Heart left ventricle (tissue), 13 donors: ENCODE measurements at regions not wholly inside any gene's neighbourhood (a gene's known extent, or its start where the extent isn't known, plus 50 kb on each side); places are given as distances from the start of the nearest gene placed in this dataset.

Source experiments
- CTCF ChIP-seq, 12 donors: fragments of 200-600 bp; sonication (generic) in 4 of 12; IDR thresholded peaks; one replicate each; pipeline versions ENCODE4 v1.5.0 to v1.8.0; 2018 to 2022; ENCODE audit warnings: antibody characterized with exemption in 12 of 12, mild to moderate bottlenecking in 5 of 12
- POLR2A ChIP-seq, 2 donors: fragments of 450-650 bp; IDR thresholded peaks; one replicate each; pipeline ENCODE4 v1.6.1; 2017; ENCODE audit warnings: antibody characterized with exemption in 2 of 2, mild to moderate bottlenecking in 2 of 2, moderate library complexity in 2 of 2
- donor health status: ischemic (EF 13 %, LVEDD 7.1; RV severe dilation, severe dysfunction).
- donor health status: DM: no; HTN: yes; CAD: no.
- donor health status: DM: no; HTN: no; CAD: no.
- donor health status: ischemic (EF 25% LVEDD 6.9; RV normal size, moderate dysfunction).
- donor health status: ischemic (EF 25% LVEDD 5.7; RV mildly dilated, moderate dysfunction).
- donor health status: ischemic (EF 35%, LVEDD 5.7; RV mildly dilated, moderate dysfunction).
- donor health status: nonischemic (EF 11% LVEDD 7.7; RV severe dilation, severe dysfunction).
- donor health status: DM: yes; HTN: yes; CAD: no.
- donor health status: PGD.
- donor health status: ischemic (EF 29% LVEDD 5.4; RV normal size, mild dysfunction).
- donor health status: nonischemic (EF 23%, LVEDD 6.1; RV moderate dilation, normal function).

GRCh38 chr12:94733727-94734126 is 83.4 kb upstream of the TMCC3 start:
- TF ChIP-seq CTCF (IDR thresholded peaks at IDR 0.05) (no peak), POLR2A (IDR thresholded peaks at IDR 0.05) (no peak)
